GM12878 (cell line): ENCODE measurements at regions not wholly inside any gene's neighbourhood (a gene's known extent, or its start where the extent isn't known, plus 50 kb on each side); places are given as distances from the start of the nearest gene placed in this dataset.
"Not testable (repeated sequence)": the region's sequence is repeated elsewhere in the genome, so short reads cannot be mapped to it uniquely, and the experiment has no call there.

Experiments
- ATAC-seq: fragments of 200-7000 bp; cut with Tn5 transposase; 3 replicates; pipeline ENCODE4 v1.9.1; 2020; ENCODE audit warnings: mild to moderate bottlenecking, moderate library complexity
- BruUV-seq: library from RNA; stranded (reverse); fragments of 400-500 nt; replicated peaks from 2 replicates; lab custom pipeline; 2021; lab: Mats Ljungman, UMichigan
- CTCF ChIA-PET: fragments of 300-600 bp; sonication (Branson Sonifier 250); formaldehyde crosslinking; extraction: SDS; loops from one replicate; lab custom pipeline; 2021; ENCODE audit warnings: inconsistent platforms; lab: Yijun Ruan, JAX
- POLR2A ChIA-PET: fragments of 350-600 bp; formaldehyde crosslinking; extraction: SDS; loops from one replicate; lab custom pipeline; 2021; ENCODE audit warnings: inconsistent platforms; lab: Charles Lee
- RAD21 ChIA-PET: fragments of 300-600 bp; sonication (Branson Sonifier 250); formaldehyde crosslinking; loops from one replicate; lab custom pipeline; 2023; ENCODE audit warnings: antibody characterized with exemption; ENCODE audit not compliant: unreplicated experiment; lab: Charles Lee
- SMC1A ChIA-PET: fragments of 300-600 bp; sonication (Branson Sonifier 250); formaldehyde crosslinking; loops from one replicate; lab custom pipeline; 2023; ENCODE audit not compliant: unreplicated experiment, uncharacterized antibody; lab: Charles Lee
- DNase-seq: peaks from one replicate; pipeline ENCODE4 v3.0.0-alpha.2; 2011; ENCODE audit warnings: low read depth, low spot score
- FAIRE-seq: peaks from 3 replicates; lab custom pipeline; 2011; peaks lifted over from hg19 to GRCh38; lab: Jason Lieb, UNC
- H2AFZ ChIP-seq: 2 replicates; pipeline ENCODE4 v1.6.0; 2011; ENCODE audit warnings: low read depth, low read length, control low read depth; ENCODE audit not compliant: control insufficient read depth
- H3K27ac ChIP-seq: 2 replicates; pipeline ENCODE4 v1.5.1; 2011; ENCODE audit warnings: control low read depth; ENCODE audit not compliant: control insufficient read depth, insufficient read depth
- H3K27me3 ChIP-seq, 2 experiments: replicated peaks in 1 of 2; 2 replicates each; pipeline versions ENCODE4 v1.6.0 to v1.6.1; 2011; ENCODE audit warnings: low read length in 1 of 2; ENCODE audit not compliant: control insufficient read depth in 2 of 2, insufficient read depth in 2 of 2
- H3K36me3 ChIP-seq, 2 experiments: 2 replicates each; pipeline ENCODE4 v1.5.1; 2011; ENCODE audit warnings: low read length in 1 of 2; ENCODE audit not compliant: control insufficient read depth in 2 of 2, insufficient read depth in 2 of 2
- H3K4me1 ChIP-seq: 2 replicates; pipeline ENCODE4 v1.6.1; 2011; ENCODE audit warnings: mild to moderate bottlenecking, low read length, moderate library complexity, mixed read lengths; ENCODE audit not compliant: control insufficient read depth, insufficient read depth
- H3K4me2 ChIP-seq: 2 replicates; pipeline ENCODE4 v1.6.0; 2011; ENCODE audit warnings: control low read depth; ENCODE audit not compliant: control insufficient read depth, insufficient read depth
- H3K4me3 ChIP-seq: fragments of 200-600 bp; sonication (generic); 2 replicates; pipeline ENCODE4 v1.5.1; 2016
- H3K79me2 ChIP-seq: 2 replicates; pipeline ENCODE4 v1.6.0; 2011; ENCODE audit warnings: low read length; ENCODE audit not compliant: control insufficient read depth, insufficient read depth
- H3K9ac ChIP-seq: 2 replicates; pipeline ENCODE4 v1.8.0; 2011; ENCODE audit warnings: low read length, control low read depth, mixed read lengths; ENCODE audit not compliant: control insufficient read depth, insufficient read depth
- H3K9me3 ChIP-seq: replicated peaks from 3 replicates; pipeline ENCODE4 v1.5.1; 2011; ENCODE audit warnings: mild to moderate bottlenecking, low read length; ENCODE audit not compliant: control insufficient read depth, insufficient read depth
- H4K20me1 ChIP-seq: 2 replicates; pipeline ENCODE4 v1.6.0; 2011; ENCODE audit not compliant: control insufficient read depth, insufficient read depth
- ATF7 ChIP-seq: fragments of 450-650 bp; IDR thresholded peaks from 2 replicates; pipeline ENCODE4 v1.6.1; 2016; ENCODE audit warnings: low read depth, mild to moderate bottlenecking
- BRCA1 ChIP-seq: IDR thresholded peaks from 2 replicates; pipeline ENCODE4 v1.6.1; 2011; ENCODE audit warnings: low read depth, low read length, improper control_type of control experiment
- ETV6 ChIP-seq, 2 experiments: fragments of 450-650 bp in 1 of 2; IDR thresholded peaks in 1 of 2; conservative IDR thresholded peaks in 1 of 2; 2 replicates each; pipeline ENCODE4 v1.6.1; 2014; ENCODE audit warnings: antibody characterized with exemption in 1 of 2, borderline replicate concordance in 1 of 2, low read depth in 1 of 2, mild to moderate bottlenecking in 1 of 2, moderate library complexity in 1 of 2
- IKZF2 ChIP-seq, 2 experiments: fragments of 450-650 bp; IDR thresholded peaks; 2 replicates each; pipeline ENCODE4 v1.6.1; 2017; ENCODE audit warnings: mild to moderate bottlenecking in 2 of 2, moderate library complexity in 2 of 2
- KLF5 ChIP-seq: fragments of 450-650 bp; IDR thresholded peaks from 2 replicates; pipeline ENCODE4 v1.6.1; 2014; ENCODE audit warnings: mild to moderate bottlenecking; ENCODE audit not compliant: partially characterized antibody
- SUZ12 ChIP-seq: fragments of 200-600 bp; sonication (generic); IDR thresholded peaks from one replicate; pipeline ENCODE4 v1.6.1; 2018; ENCODE audit warnings: antibody characterized with exemption, mild to moderate bottlenecking; ENCODE audit not compliant: unreplicated experiment
- ZNF274 ChIP-seq: IDR thresholded peaks from one replicate; pipeline ENCODE4 v1.8.0; 2011; ENCODE audit not compliant: insufficient read length, insufficient read depth
- ZNF622 ChIP-seq: fragments of 450-650 bp; IDR thresholded peaks from 2 replicates; pipeline ENCODE4 v1.6.1; 2017; ENCODE audit warnings: mild to moderate bottlenecking, inconsistent platforms
- ZSCAN29 ChIP-seq: fragments of 450-650 bp; IDR thresholded peaks from 2 replicates; pipeline ENCODE4 v1.6.1; 2017; ENCODE audit warnings: mild to moderate bottlenecking, moderate library complexity
- whole genome bisulfite sequencing: methylation state at CpG from one replicate; pipeline ENCODE4 v1.1.6; 2016; ENCODE audit warnings: low lambda C conversion rate; ENCODE audit not compliant: insufficient replicate concordance, insufficient coverage; ENCODE audit errors: missing lambda C conversion rate; 5-methylcytosine and 5-hydroxymethylcytosine counted together
- in situ Hi-C: fragments of 300-500 bp; cut with MboI; formaldehyde crosslinking; loops from 9 replicates; pipeline ENCODE4 v1.14.3; 2018; ENCODE audit warnings: mixed read lengths
- intact Hi-C: fragments of 100-400 bp; cut with micrococcal nuclease; formaldehyde crosslinking; loops from one replicate; pipeline ENCODE4 v1.14.2; 2022; ENCODE audit not compliant: unreplicated experiment
- TF ChIP-seq, protein P1 (sequence below): fragments of 450-650 bp; IDR thresholded peaks from 2 replicates; pipeline ENCODE4 v1.6.1; 2017; ENCODE audit warnings: mild to moderate bottlenecking, moderate library complexity
- TF ChIP-seq, protein P2 (sequence below): fragments of 450-650 bp; IDR thresholded peaks from 2 replicates; pipeline ENCODE4 v1.6.1; 2017; ENCODE audit warnings: antibody characterized with exemption, mild to moderate bottlenecking, moderate library complexity

DNA sequence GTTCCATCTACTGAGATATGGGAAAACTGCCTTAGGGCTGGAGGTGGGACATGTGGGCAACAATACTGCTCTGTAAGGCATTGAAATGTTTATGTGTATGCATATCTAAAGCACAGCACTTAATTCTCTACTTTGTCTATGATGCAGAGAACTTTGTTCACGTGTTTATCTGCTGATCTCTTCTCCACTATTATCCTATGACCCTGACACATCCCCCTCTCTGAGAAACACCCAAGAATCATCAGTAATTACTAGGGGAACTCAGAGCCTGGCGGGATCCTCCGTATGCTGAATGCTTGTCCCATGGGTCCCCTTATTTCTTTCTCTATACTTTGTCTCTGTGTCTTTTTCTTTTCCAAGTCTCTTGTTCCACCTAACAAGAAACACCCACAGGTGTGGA lies 63.8 kb downstream of the OR4A15 start:
- H3K27ac ChIP-seq, H3K9ac ChIP-seq, CTCF ChIA-PET, FAIRE-seq, SMC1A ChIA-PET, intact Hi-C loops, BruUV-seq, POLR2A ChIA-PET, H2AFZ ChIP-seq, H3K27me3 ChIP-seq, in situ Hi-C loops, H3K4me1 ChIP-seq, DNase-seq, H3K9me3 ChIP-seq, H3K4me3 ChIP-seq, RAD21 ChIA-PET, H3K4me2 ChIP-seq, H4K20me1 ChIP-seq, H3K79me2 ChIP-seq, H3K36me3 ChIP-seq, ATAC-seq: not testable (repeated sequence)
- 16% methylated on average over 3 of the region's 3 CpGs for WGBS

DNA sequence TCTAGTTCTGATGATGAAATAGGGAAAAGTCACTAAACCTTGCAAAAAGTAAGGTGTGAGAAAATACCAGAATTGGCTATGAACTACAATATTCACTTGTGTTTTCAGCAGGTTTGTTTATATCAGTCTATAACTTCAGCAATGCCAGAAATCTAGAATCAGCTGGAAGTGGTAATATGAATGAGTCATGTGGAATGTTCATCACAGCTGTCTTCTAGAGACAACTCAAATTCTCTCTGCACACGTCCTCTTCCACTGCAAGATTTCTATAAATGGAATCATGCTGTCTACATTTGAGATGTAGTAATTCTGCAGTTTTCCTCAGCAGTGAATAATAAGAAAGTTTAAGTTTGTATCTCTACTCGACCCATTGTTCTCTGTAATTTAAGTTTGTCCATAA lies 89.9 kb downstream of the OR4A15 start:
- SMC1A ChIA-PET: no interaction called here
- WGBS: 3% methylated on average over 2 of the region's 2 CpGs
- TF ChIP-seq ZNF274 (no peak), ZNF622 (no peak), IKZF2 (IDR thresholded peaks at IDR 0.05) (no peak), ETV6 (conservative IDR thresholded peaks at IDR 0.05 in 1 of 2, IDR thresholded peaks at IDR 0.05 in 1 of 2; ENCODE audit: borderline replicate concordance in 1 of 2, low read depth in 1 of 2) (no peak), ATF7 (no peak), ZSCAN29 (no peak), SUZ12 (no peak), BRCA1 (no peak), KLF5 (no peak)
- TF ChIP-seq, protein P1, sequence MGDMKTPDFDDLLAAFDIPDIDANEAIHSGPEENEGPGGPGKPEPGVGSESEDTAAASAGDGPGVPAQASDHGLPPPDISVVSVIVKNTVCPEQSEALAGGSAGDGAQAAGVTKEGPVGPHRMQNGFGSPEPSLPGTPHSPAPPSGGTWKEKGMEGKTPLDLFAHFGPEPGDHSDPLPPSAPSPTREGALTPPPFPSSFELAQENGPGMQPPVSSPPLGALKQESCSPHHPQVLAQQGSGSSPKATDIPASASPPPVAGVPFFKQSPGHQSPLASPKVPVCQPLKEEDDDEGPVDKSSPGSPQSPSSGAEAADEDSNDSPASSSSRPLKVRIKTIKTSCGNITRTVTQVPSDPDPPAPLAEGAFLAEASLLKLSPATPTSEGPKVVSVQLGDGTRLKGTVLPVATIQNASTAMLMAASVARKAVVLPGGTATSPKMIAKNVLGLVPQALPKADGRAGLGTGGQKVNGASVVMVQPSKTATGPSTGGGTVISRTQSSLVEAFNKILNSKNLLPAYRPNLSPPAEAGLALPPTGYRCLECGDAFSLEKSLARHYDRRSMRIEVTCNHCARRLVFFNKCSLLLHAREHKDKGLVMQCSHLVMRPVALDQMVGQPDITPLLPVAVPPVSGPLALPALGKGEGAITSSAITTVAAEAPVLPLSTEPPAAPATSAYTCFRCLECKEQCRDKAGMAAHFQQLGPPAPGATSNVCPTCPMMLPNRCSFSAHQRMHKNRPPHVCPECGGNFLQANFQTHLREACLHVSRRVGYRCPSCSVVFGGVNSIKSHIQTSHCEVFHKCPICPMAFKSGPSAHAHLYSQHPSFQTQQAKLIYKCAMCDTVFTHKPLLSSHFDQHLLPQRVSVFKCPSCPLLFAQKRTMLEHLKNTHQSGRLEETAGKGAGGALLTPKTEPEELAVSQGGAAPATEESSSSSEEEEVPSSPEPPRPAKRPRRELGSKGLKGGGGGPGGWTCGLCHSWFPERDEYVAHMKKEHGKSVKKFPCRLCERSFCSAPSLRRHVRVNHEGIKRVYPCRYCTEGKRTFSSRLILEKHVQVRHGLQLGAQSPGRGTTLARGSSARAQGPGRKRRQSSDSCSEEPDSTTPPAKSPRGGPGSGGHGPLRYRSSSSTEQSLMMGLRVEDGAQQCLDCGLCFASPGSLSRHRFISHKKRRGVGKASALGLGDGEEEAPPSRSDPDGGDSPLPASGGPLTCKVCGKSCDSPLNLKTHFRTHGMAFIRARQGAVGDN: no peak
- TF ChIP-seq, protein P2, sequence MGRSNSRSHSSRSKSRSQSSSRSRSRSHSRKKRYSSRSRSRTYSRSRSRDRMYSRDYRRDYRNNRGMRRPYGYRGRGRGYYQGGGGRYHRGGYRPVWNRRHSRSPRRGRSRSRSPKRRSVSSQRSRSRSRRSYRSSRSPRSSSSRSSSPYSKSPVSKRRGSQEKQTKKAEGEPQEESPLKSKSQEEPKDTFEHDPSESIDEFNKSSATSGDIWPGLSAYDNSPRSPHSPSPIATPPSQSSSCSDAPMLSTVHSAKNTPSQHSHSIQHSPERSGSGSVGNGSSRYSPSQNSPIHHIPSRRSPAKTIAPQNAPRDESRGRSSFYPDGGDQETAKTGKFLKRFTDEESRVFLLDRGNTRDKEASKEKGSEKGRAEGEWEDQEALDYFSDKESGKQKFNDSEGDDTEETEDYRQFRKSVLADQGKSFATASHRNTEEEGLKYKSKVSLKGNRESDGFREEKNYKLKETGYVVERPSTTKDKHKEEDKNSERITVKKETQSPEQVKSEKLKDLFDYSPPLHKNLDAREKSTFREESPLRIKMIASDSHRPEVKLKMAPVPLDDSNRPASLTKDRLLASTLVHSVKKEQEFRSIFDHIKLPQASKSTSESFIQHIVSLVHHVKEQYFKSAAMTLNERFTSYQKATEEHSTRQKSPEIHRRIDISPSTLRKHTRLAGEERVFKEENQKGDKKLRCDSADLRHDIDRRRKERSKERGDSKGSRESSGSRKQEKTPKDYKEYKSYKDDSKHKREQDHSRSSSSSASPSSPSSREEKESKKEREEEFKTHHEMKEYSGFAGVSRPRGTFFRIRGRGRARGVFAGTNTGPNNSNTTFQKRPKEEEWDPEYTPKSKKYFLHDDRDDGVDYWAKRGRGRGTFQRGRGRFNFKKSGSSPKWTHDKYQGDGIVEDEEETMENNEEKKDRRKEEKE: no peak

More for the DNA sequence above, 89.9 kb downstream of the OR4A15 start:
- ChIA-PET POLR2A (no interaction called here), RAD21 (no interaction called here), CTCF (no interaction called here)
- DNase-seq (no peak), FAIRE-seq (no peak), ATAC-seq (no peak)
- in situ Hi-C loops: no loop called here
- Histone ChIP-seq H3K36me3 (no peaks in the 10 kb centered on the region), H3K27me3 (no peaks in the 10 kb centered on the region), H3K4me3 (no peak overlapping the region), H3K9ac (no peak overlapping the region), H3K4me2 (no peak overlapping the region), H3K4me1 (no peaks in the 10 kb centered on the region), H3K79me2 (no peaks in the 10 kb centered on the region), H3K27ac (no peak overlapping the region), H2AFZ (no peak overlapping the region), H3K9me3 (no peaks in the 10 kb centered on the region), H4K20me1 (no peaks in the 10 kb centered on the region)
- intact Hi-C loops: no loop called here
- no TSS peak for BruUV-seq
